ENCODE measurements at regions not wholly inside any gene's neighbourhood (a gene's known extent, or its start where the extent isn't known, plus 50 kb on each side); places are given as distances from the start of the nearest gene placed in this dataset.

- Histone ChIP-seq H3K9me3 (replicated peaks in 1 of 3) (no peaks in the 10 kb centered on the region), H3K4me1 (replicated peaks in 1 of 2) (no peaks in the 10 kb centered on the region), H3K27ac (no peak overlapping the region), H3K4me3 (no peak overlapping the region), H3K27me3 (no peaks in the 10 kb centered on the region), H3K36me3 (replicated peaks in 1 of 2) (no peaks in the 10 kb centered on the region)
- no peak for DNase-seq
- intact Hi-C loops (cut with DNase I): no loop called here
- 57 to 79% (median 60%) methylated on average over 2 of the region's 2 CpGs for WGBS, 4 donors
- TF ChIP-seq CTCF (IDR thresholded peaks at IDR 0.05) (no peak), POLR2A (IDR thresholded peaks at IDR 0.05) (no peak)
Measured at GRCh38 chr7:13044309-13044708, 356.9 kb downstream of the ARL4A start.

GRCh38 chr7:13047061-13047460 lies 359.6 kb downstream of the ARL4A start:
- TF ChIP-seq POLR2A (IDR thresholded peaks at IDR 0.05): no peak
- no peak for TF ChIP-seq CTCF (IDR thresholded peaks at IDR 0.05)
- intact Hi-C loops (cut with DNase I): no loop called here

GRCh38 chr7:13049946-13050345 lies 362.5 kb downstream of the ARL4A start:
- Histone ChIP-seq H3K36me3 (replicated peaks in 1 of 2) (no peaks in the 10 kb centered on the region), H3K9me3 (replicated peaks in 1 of 3) (no peaks in the 10 kb centered on the region)
- WGBS, 4 donors: 54 to 66% (median 59%) methylated on average over 3 of the region's 3 CpGs

More at GRCh38 chr7:13047061-13047460, 359.6 kb downstream of the ARL4A start:
- Histone ChIP-seq H3K36me3 (replicated peaks in 1 of 2) (no peaks in the 10 kb centered on the region), H3K27ac (no peak overlapping the region), H3K4me1 (replicated peaks in 1 of 2) (no peaks in the 10 kb centered on the region), H3K27me3 (no peaks in the 10 kb centered on the region), H3K4me3 (no peak overlapping the region), H3K9me3 (replicated peaks in 1 of 3) (no peaks in the 10 kb centered on the region)
- WGBS, 4 donors: 69 to 80% (median 75%) methylated on average over 4 of the region's 4 CpGs
- DNase-seq: no peak

DNA sequence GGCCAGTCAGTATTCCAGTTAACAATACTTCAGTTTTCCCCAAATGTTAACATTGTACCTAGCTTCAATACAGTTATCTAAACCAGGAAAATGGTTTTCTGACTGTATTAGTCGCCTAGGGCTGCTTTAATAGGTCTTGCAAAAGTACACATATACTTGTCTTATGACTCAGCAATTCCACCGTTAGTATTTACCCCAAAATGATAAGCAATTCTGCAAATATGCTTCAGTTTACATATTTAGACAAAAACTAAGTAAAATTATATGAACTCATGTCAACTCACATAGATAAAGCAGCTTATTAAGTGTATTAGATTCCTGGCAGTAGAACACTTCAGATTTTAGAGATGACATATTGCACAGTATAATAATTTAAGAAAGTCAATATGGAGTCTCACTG lies 363.3 kb downstream of the ARL4A start:
- H3K27me3 ChIP-seq: no peaks in the 10 kb centered on the region
- H3K9me3 ChIP-seq (replicated peaks in 1 of 3): no peaks in the 10 kb centered on the region
- TF ChIP-seq POLR2A (IDR thresholded peaks at IDR 0.05) (no peak), CTCF (IDR thresholded peaks at IDR 0.05) (no peak)
- intact Hi-C loops (cut with DNase I): no loop called here
- no peak overlapping the region for H3K4me3 ChIP-seq
- no peak for DNase-seq
- H3K36me3 ChIP-seq (replicated peaks in 1 of 2): no peaks in the 10 kb centered on the region
- WGBS, 4 donors: 58 to 66% (median 60%) methylated on average over 2 of the region's 2 CpGs
- no peak overlapping the region for H3K27ac ChIP-seq
- no peaks in the 10 kb centered on the region for H3K4me1 ChIP-seq (replicated peaks in 1 of 2)

More at GRCh38 chr7:13049946-13050345, 362.5 kb downstream of the ARL4A start:
- no peak for DNase-seq
- TF ChIP-seq CTCF (IDR thresholded peaks at IDR 0.05) (no peak), POLR2A (IDR thresholded peaks at IDR 0.05) (no peak)
- H3K27ac ChIP-seq: no peak overlapping the region
- no peaks in the 10 kb centered on the region for H3K27me3 ChIP-seq
- no peak overlapping the region for H3K4me3 ChIP-seq
- intact Hi-C loops (cut with DNase I): no loop called here
- H3K4me1 ChIP-seq (replicated peaks in 1 of 2): no peaks in the 10 kb centered on the region
